ENCODE measurements at regions not wholly inside any gene's neighbourhood (a gene's known extent, or its start where the extent isn't known, plus 50 kb on each side); places are given as distances from the start of the nearest gene placed in this dataset.
"Not testable (repeated sequence)": the region's sequence is repeated elsewhere in the genome, so short reads cannot be mapped to it uniquely, and the experiment has no call there.

DNA sequence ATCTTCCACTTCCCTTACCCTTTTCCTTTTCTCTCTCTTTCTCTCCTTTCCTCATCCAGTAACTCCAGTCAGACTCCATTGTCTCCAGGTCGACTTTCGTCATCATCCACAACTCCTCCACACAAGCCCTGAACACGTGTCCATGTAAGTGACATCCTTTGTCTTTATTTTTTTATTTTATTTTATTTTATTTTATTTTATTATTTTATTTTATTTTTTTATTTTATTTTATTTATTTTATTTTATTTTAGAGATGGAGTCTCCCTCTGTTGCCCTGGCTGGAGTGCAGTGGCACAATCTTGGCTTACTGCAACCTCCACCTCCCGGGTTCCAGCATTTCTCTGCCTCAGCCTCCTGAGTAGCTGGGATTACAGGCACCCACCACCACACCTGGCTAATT is 80.1 kb upstream of the VKORC1L1 start:
- TF ChIP-seq, protein P1, sequence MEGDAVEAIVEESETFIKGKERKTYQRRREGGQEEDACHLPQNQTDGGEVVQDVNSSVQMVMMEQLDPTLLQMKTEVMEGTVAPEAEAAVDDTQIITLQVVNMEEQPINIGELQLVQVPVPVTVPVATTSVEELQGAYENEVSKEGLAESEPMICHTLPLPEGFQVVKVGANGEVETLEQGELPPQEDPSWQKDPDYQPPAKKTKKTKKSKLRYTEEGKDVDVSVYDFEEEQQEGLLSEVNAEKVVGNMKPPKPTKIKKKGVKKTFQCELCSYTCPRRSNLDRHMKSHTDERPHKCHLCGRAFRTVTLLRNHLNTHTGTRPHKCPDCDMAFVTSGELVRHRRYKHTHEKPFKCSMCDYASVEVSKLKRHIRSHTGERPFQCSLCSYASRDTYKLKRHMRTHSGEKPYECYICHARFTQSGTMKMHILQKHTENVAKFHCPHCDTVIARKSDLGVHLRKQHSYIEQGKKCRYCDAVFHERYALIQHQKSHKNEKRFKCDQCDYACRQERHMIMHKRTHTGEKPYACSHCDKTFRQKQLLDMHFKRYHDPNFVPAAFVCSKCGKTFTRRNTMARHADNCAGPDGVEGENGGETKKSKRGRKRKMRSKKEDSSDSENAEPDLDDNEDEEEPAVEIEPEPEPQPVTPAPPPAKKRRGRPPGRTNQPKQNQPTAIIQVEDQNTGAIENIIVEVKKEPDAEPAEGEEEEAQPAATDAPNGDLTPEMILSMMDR (IDR thresholded peaks at IDR 0.05) = not testable (repeated sequence)
- TF ChIP-seq EZH2 (IDR thresholded peaks at IDR 0.05; ENCODE audit: borderline replicate concordance, insufficient read depth, low read depth, low read length, poor library complexity, severe bottlenecking) = not testable (repeated sequence)

All from B cell (primary cell).